Activated naive CD4-positive, alpha-beta T cell treated with anti-CD3 and anti-CD28 coated beads, Interleukin-2, amount 50 U/mL, for 16 hours (primary cell): ENCODE measurements at regions not wholly inside any gene's neighbourhood (a gene's known extent, or its start where the extent isn't known, plus 50 kb on each side); places are given as distances from the start of the nearest gene placed in this dataset.

Experiments used
- DNase-seq: peaks from one replicate; pipeline ENCODE4 v3.0.0-alpha.2; 2020

DNA sequence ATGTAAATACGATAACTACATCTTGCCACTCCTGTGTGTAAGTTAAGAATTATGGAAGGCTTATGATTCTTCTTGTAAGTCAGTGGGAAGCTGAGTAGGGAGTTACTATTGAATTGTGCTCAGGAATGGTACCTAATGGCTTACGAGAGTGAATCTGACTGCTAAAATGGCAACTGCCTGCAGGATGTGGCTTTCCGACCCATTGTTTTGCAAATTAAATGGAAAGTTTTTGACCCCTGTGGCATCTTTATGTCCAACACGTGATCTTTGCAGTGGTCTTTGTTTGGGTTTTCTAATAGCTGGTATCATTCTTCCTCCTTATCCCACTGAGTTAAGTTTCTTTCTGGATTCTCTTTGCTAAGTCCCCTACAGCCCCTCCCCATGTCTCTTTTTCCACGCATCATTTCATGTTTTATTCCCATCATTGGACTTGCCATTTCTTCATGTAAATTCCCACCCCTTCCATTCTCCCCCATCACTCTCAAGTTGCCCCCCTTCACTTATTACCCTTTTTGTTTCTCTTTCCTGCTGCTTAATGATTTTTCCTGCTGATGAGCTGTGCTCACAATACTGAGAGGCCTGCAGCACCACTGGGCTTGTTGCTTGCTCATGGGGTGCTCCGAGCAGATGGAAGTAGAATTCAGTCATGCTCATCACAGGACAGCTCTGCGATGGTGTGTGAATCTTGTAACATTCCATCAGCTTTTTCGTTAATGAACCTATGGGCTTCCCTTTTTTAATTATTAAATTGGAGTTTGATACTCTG lies 428.2 kb upstream of the IL12A start:
- no peak for DNase-seq

DNA sequence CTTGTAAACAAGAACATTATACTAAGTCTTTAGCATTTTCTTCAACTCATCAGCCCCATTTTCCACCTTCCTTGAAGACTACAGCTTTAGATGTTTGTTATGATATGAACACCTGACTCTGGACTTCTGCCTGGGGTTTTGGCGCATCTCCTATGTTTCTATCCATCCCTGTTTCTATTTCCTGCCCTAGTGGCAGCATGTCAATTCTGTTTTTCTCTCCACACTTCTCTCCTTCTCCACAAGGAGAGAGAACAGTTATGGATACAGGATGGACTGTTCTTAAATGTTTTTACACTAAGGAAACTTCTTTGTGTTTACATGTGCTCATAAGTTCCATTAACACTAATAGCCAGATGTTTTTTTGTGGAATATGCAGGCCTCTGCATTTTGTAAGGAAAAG lies 423.3 kb upstream of the IL12A start:
- no peak for DNase-seq

DNA sequence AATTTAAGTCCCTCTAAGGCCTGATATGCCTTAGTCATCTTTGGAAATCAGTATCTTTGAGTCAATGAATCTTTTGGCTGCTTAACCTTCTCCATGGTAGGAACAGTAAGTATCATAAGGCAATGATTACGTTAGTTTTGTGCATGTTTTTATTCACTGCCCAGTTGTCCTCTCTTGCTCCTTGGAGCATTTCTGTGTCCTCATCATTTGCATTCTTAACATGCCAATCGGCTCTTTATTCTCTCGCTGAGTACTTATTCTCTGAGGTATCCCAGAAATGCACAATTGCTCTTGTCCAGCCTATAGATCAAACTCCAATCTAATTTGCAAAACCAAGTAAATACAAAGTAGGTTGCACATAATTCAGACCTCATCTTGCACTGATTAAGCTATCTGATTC lies 405.0 kb upstream of the IL12A start:
- no peak for DNase-seq

DNA sequence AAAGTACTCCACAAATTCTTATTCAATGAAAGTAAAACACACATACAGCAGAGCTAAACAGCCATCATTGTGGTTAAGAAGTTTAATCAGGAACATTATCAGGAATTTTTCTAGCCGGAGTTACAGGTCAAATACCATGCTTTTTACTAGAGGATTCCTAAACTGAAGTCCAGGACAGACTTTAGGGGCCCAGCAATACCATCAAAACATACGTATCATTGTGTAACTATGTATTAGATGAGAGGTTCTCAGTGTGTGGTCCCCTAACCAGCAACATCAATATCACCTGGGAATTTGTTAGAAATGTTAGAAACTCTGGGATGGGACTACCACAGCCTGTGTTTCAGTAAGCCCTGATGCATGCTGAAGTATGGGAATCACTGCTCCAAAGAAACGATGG lies 404.2 kb upstream of the IL12A start:
- no peak for DNase-seq

DNA sequence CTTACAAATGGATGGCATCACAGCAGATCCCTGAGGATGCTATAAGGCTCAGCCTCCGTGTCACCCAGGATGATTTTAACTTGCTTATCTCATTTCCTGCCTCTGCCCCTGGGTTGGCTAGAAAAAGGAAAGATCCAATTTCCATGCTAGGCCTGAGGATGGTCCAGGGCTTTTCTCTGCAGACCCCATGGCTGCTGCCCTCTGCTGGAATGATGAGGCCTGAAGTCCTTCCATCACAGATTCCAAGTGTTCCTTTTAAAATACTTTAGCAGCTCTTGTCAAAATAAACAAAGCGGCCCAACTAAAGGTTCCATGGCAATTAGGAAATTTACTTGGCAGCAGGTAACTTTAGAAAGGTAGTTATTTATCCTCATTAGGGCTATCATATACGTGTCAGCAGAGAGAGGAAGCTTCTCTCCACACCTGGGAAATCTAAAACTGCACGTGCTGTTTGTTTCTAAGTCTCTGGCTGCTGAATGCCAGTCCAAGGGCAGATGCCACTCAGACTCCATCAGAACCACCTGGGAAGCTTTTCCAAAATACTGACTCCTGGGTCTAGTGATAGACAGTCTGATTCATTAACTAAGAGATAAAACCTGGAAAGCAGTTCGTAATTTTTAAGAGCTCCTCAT lies 401.9 kb upstream of the IL12A start:
- no peak for DNase-seq

DNA sequence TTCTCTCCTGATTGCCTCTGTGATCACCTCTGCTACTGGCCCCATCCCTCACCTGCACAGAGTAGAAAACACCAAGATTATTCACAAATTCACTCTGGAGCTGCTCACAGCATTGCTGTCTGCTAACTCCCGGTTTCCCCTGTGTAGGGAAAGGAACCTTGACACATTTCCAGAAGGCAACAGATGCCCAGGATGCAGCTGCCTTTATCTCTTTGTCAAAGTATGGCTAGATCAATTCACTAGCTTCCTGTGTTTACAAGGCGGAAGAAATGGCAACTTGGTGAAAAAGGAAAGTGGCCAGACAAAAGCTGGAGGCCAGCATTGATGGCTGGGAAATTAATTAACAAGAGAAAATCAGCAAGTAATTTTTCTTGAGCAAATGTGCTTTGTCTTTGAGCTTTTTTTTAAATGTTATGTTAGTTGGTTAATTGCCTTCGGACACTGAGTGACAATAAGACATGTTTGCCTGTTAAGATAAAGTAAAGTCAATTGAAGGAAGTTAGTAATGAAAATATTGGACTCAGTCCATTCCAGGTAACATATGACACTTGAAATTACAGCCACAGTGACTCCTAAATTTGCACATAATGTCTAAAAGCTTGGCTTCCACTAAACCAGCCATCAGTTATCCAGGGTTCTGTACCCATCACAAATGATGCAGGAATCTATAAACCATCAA lies 394.6 kb upstream of the IL12A start:
- no peak for DNase-seq

DNA sequence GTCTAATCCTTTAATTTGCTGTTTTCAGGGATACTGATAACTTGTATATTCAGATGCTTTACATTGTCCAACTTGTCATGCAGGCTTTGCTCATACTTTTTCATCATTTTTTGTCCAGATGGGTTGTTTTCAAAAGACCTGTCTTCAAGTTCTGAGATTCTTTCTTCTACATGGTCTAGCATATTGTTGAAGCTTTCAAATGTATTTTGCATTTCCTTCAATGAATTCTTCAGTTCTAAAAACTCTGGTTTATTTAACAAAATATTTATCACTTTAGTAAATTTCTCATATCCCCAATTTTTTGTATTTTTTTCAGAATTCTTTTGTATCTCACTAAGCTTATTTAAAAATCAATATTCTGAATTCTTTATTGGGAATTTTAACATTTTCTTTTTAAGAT lies 388.3 kb upstream of the IL12A start:
- no peak for DNase-seq

DNA sequence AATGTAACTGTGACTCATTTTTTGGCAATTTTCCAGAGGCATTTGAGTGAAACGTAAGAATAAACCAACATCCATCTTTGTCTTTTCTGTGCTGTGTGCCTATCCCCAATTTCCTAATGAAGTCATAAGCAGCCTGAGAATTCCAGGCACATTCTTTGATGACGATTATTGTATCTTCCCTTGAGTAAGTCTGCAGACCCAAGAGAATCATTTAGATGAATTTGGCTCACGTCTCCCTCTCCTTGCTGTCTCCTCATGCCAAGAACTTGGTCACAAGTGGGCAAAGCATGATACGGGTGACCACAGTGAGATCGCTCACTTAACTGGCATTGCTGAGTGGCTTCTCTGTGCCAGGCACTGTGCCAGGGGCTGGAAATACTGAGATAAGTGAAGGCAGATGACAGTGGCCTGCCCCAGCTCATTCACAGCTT lies 384.5 kb upstream of the IL12A start:
- DNase-seq: no peak

DNA sequence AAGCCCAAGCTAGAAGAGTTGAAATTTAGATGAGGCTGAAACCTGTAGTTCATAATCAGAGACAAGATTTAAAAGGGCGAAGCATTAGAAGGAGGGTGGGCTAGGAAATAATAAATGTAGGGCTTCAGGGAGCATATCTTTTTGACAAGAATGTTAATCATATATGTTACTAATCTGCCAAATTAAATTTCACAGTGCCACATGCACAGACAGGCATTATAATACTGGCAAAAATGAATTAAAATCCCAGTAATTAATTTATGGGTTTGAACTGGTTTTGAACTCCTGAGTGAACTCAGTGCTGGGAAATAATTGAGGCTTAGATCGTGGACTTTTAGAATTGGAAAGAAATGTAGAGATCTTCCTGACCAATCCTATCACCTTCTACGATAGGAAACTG lies 383.5 kb upstream of the IL12A start:
- DNase-seq: no peak

DNA sequence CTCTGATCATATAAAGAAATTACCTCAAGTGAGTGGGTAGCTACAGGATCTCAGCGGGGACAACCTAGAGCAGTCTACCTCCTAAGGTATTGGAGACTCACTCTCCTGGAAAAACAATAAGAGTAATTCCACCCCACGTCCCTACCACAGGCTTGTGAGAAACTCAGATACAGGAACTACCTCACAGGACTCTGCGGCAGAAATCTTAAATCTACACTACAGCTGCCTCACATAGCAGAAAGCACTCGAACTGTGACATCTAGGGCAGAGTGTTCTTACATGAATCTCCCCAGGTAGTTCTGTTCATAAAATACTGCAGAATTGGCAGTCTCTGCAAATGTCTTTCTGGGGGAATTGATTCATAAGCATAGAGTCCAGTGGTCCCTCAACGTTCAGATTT lies 382.9 kb upstream of the IL12A start:
- no peak for DNase-seq

DNA sequence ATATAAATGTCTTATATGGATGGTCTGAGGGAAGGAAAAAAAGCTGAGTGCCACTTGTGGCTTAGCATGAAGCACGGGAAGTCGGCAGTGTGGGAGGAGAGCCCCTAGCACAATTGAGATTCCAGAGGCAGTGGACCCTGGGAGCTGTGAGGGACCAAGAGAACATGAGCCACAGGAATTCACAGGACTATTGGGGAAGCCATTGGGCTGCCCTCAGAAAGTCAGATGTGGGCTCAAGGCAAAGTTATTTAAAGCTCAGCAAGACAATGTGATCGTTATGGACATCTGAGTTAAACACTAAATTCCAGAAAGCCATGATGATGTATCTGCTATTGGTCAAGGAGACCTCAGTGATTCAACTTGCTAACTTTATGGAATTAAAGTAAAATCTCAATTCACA lies 380.8 kb upstream of the IL12A start:
- no peak for DNase-seq

DNA sequence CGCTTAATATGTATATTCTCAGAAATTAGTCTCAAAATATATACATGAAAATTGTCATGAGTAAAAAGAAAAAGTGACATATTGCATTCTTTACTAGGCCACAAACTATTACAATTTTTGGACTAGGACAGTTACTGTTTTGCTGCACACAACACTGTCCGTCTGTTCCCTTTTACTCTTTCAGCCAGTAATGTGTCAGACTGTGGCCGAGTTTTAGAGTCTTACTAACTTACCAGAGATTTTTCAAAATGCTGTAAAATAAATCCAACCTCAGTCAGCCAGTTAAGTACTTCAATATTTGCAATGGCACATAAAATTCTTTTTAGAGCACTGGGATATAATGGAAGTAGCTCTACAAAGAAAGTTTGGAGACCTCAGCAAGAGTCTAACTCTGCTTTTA lies 380.3 kb upstream of the IL12A start:
- DNase-seq: no peak

DNA sequence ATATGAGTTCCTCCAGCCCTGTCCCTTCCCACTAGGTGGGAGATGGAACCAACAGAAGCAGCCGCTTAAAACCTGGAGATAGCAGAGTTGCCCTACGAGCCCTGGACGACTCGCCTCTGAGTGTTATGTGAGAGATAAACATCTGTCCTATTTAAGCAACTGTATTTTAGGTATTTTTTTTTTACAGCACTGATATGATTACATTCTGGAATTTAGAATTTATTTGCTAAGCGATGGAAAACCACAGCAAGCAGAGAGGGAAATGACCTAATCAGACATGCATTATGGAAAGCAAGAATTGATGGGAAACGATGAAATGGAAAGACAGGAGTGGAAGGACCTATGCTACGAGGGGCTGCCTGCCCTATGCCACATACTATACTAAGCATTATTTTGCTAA lies 379.0 kb upstream of the IL12A start:
- DNase-seq: no peak

DNA sequence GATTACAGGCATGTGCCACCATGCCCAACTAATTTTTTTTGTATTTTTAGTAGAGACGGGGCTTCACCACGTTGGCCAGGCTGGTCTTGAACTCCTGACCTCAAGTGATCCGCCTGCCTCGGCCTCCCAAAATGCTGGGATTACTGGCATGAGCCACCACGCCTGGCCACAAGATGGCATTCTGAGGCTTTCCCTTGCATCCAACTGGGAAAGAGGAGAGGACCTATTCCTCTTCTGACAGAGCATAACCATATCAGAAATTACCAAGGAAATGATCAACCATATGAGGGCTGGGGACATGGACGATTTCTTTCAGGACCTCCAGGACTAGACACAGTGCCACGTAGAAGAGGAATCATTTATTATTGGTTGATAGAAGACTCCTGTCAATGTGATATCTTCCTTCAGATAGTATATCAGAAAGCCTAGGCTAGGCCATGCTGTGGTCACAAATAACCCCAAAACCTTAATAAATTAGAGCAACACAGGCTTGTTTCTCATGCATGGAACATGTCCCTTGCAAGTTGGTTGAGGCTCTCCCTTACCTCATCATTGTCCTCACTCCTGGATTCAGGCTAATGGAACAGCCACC lies 372.3 kb upstream of the IL12A start:
- no peak for DNase-seq

DNA sequence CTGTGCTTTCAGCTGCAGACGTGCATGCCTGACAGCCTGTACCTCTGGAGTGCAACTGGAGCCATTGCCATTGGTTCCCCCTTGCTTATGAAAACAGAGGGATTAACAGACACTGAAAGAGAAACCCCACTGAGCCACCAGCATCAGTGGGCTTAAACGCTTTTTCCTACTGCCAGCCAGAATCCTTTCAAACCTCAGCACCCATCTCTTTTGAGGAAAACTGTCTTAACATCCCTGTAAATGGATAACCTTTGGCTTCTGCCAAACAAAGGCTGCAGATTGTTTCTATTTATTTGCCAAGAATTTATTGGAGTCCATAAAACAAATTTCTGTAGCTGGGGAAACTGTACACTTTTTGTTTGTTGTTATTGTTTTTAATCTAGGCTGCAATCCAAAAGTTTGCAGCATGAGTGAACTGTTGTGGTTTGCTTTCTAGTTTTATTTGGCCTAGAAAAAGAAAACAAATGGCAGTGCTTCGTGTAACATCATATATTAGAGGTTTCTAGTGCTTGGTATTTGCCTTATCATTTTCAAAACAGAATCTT lies 369.2 kb upstream of the IL12A start:
- DNase-seq: no peak

DNA sequence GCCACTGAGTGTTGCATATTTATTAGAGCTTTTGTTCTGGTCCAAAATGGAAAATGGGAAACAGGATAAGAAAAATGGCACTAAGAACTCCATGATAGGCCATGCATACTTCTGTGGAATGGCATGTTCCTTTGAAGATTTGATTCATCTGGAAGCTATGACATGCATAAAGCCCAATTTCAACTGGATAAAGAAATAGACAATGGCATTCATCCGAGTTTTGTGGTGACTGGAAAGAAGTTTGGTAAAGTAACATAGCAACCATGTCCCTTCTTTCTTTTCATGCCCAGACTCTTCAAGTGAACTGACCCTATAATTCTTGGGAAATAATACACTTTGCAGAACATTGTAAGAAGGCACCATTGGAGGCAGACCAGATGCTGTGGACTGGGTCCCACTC lies 368.4 kb upstream of the IL12A start:
- no peak for DNase-seq

DNA sequence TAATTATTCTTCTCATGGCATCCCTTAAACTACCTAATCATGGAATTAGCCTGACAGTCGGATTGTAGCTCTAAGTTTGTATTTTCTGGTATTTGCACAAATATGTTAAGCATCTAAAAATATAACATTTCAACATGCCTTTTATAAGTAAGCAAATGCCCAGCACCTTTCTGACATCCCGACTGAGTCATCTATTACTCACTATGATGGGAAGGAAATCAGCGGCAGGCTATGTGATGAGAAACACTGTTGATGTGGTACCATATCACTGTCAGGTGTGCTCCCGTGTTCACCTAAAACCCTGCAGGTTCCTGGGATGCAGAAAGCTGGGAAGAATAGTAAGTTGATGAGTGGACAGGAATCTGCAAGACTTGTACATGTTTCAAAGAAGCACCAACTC lies 367.8 kb upstream of the IL12A start:
- DNase-seq: no peak

DNA sequence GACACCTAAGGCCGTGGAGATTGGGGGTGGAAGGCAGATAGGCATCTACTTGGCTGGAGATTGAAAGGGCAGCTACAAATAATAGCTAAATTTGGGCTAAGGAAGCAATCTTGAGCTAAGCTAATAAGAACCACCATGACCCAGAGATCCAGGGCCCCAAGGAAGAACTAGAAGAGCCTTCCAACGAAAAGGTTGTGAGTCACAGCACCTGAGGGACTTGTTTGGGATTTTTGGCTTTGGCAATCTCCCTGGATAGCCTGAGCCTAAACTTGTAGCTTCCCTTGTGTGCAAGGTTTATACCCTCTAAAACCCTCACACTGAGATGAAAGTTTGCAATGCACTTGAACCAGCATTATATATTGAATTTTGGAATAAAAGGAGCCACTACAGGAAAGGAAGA lies 364.0 kb upstream of the IL12A start:
- no peak for DNase-seq

DNA sequence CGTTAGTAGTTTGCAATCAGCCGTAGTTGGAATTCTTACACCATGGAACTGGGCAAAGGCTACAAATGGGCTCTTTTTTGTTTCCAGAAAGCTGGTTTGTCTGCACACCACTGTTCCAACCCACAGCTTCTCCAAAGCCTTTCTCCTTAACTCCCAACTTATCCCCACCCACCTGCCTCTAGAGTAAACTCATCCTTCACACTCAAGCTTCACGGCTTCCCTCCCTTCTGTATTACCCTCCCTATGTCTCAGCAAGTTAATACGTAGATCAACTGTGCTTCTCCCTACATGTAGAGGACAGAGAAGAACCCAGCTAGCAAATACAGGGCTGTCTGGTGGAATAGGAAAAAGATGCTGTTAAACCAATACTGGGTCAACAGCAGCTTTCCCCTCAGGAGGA lies 363.0 kb upstream of the IL12A start:
- no peak for DNase-seq

DNA sequence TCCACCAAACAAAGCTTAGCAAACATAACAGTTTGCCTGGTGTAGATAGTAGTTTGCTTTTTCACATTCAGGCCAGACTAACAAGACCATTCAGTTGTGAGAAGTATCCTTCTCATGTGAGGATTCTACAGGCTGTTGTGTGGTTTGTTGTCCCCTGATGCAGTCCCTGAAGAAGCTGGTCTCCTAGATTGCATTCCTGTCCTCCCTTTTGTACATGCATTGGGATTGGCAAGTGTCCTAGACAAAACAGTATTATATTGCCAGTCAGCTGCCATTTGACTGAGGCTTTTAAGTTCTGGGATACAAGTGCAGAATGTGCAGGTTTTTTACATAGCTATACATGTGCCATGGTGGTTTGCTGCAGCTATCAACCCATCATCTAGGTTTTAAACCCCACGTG lies 362.0 kb upstream of the IL12A start:
- no peak for DNase-seq

DNA sequence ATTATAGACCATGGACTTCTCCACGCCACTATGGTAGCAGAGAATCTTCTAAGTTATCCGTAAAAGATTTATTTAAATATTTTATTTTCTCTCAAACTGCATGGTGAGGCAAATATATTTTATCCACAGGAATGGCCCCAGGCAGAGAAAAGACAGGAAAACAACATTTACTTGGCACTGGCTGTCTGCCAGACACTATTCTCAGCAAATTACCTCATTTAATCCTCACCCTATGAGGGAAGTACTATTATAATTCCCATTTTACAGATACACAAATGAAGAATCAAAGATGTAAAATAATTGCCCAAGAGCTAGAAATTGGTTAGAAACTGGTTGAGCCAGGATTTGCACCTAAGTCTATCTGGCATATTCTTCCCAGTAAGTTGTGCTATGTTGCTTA lies 361.4 kb upstream of the IL12A start:
- no peak for DNase-seq

DNA sequence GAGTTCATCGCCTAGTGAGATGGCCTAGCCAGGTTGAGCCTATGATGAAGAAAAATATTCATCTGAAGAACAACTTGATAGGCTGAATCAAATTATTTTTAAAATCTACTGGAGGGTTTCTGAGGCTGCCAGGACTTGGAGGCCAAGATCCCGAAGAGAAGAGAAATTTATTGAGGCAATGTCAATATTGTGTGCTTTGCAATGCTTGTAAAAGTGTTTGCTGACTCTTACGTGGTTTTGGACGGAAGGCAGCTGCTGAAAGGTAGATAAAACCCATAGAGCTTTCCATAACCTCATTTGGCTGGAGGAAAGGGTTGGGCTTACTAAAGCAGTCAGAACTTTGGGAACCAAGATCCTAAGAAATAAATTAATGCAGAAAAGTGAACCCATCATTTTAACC lies 361.0 kb upstream of the IL12A start:
- DNase-seq: no peak

DNA sequence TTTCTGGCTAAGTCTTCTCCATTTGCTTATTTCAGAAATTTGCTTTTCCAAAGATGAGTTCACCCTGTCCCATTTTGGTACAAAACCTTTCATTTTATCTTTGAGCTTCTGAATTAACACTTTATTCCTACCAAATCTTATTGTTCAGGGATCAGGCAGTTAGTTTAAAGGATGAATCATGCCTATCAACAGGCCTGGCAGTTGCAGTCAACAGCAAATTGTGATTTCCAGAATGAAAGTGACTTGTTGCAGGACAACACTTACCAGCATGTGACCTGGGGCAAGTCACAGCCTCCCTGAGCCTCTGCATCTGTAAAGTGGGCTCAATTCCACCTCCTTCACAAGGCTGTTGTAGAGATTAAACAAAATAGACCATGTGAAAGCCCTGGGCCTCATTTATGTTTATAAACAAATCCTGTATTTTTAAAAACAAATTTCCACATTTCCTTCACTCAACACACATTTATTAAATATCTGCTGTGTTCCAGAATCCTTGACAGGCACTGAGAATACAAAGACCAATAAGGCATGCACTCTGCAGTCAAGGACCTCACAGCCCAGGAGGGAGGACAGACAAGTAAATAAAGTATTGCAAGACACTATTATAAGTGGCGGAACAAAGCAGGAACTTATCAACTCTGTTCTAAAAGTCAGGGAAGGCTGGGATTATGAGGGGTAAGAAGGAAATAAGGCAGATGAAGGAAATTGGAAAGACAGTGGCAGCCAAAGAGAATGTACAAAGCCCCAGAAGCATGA lies 359.1 kb upstream of the IL12A start:
- DNase-seq: no peak
